Daoy (cell line): ENCODE measurements at regions not wholly inside any gene's neighbourhood (a gene's known extent, or its start where the extent isn't known, plus 50 kb on each side); places are given as distances from the start of the nearest gene placed in this dataset.

ENCODE experiments used
- DNase-seq: peaks from one replicate; pipeline ENCODE4 v3.0.0-alpha.2; 2015; ENCODE audit warnings: low read depth

DNA sequence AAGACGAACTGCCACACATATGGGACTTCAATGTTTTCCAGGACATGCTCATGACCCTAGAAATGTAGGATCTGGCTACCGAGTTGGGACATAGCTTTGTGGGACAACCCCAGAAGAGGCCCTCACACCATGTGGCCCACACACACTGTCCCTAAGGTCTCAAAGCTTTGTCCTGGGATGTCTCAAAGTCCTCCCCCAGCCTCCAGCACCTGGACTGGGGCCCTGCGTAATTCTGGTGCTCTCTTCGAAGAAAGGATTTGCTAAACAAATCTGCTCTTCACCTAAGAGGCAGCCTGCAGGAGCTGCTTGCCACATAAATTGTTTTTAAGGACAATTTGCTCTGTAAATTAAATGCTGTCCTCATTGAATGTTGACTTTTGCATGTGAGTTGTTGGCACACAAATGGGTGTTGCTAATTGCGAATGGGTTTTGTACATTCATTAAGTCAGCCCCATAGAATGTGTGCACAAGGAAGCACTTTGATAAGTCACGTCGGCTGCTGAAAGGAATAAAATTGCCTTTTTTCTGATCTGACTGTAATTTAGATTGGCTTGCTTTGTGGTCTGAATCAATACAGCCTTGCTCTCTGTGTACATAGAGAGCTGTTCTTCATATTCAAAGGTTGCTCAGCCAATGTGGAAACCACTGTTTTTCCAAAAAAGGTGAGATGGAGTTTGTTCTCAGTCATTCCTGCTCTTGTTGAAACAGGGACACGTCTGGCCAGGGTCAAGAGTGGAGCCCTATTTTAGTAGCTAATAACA lies 161.6 kb upstream of the PWP1 start:
- no peak for DNase-seq

DNA sequence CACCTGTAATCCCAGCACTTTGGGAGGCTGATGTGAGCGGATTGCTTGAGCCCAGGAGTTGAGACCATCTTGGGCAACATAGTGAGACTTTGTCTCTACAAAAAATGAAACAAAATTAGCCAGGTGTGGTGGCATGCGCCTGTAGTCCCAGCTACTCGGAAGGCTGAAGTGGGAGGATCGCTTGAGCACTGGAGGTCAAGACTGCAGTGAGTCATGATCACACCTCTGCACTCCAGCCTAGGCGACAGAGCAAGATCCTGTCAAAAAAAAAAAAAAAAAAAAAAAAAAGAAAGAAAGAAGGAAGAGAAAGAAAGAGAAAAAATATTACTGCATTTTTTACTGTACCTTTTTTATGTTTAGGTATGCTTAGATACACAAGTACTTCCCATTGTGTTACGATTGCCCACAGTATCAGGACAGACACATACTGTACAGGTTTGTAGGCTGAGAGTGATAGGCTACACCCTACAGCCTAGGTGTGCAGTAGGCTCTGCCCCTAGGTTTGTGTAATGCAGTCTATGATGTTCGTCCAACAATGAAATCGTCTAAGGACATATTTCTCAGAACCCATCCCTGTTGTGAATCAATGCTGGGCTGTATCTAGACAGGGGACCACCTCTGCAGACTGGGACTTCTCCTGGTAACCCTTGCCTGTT lies 160.4 kb upstream of the PWP1 start:
- no peak for DNase-seq

DNA sequence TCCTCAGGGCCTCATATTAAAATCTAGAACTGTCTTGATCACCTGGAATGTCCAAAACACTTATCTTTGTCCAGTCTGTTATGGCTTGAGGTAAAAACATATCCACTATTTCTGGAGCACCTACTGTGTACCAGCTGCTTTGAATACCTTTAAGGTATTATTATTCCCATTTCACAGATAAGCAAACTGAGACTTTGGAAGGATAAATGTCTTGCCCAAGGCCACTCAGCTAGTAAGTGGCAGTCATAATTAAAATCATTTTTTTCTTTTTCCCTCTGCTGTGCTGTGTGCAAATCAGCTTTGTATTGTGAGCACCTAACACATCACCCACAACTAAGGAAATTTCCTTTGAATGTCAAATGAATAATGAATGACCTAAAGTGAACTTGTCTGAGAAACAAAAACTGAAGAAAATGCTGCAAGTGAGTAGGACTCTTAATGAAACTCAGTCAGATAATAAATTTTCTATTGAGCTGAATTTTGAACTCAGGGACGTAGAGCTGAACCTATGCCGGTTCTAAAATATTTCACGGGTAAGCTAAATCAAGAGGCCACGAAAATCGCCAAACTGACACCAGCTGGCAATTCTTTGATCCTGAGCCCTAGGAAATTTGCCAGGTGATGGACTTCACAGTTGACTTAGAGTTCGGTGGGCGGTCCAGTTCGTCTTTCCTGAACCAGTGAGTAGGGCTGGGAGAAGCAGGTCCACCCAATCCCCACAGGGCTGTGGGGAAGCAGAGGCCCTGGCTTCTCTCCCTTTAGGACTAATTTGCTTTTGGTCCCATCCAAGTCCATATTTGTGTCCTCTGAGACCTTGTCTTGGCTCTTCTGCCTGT lies 159.7 kb upstream of the PWP1 start:
- DNase-seq: no peak

DNA sequence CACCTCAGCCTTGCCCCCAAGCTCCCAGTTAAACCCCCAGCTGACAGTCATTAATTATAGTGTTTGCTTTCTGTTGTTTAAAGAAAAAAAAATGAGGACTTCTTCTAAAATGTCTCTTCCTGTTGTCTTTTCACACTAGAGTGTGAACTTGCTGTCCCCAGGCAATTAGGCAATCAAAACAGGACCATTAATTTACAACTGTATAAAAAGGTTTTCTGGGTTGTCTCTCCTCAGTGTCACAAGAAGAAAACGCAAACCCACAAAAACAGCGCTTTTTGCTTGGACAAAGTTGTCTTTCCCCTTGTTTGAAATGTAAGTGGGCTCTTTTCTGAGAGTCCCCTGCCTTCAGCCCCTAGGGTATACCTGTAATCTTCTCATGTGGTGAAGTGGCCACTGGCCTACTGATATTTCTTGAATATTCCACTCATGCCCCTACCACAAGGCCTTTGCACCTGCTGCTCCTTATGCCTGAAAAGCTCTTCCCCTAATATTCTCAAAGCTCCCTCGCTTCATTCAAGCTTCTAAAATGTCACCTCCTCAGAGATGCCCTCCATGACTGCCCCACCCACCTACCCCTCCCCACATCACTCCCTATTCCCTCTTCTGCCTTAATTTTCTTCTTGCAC lies 158.9 kb upstream of the PWP1 start:
- no peak for DNase-seq

DNA sequence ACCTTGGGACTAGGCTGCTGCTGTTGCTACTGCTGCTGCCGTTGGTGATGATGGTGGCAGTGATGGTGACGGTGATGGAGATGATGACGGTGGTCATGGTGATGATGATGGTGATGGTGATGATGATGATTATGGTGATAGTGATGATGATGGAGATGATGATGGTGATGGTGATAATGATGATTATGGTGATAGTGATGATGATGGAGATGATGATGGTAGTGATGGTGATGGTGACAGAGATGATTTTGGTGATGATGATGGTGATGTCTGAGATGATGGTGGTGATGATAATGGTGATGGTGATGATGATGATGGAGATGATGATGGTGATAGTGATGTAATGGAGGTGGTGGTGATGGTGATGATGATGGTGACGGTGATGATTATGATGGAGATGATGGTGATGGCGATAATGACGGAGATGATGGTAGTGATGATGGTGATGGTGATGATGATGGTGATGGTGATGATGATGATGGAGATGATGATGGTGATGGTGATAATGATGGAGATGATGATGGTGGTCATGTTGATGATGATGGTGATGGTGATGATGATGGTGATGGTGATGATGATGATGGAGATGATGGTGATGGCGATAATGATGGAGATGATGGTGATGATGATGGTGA lies 156.8 kb upstream of the PWP1 start:
- no peak for DNase-seq

DNA sequence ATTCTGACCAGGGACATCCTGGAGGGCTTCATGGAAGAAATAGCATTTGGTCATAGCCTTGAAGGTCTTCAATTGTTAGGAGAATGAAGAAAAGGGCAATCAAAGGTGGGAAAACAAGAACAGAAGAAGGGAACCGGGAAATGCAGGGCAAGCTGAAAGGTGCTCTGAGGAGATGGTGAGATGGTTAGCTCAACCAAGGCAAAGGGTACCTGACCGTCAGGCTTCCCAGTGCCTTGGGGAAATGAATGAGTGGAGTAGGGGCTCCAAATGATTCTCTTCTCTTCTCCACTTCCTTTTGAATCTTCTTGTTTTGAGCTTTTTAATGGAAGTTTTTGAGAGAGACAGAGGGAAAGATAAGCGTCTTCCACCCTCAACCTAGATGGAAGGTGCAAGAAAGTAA lies 155.6 kb upstream of the PWP1 start:
- DNase-seq: no peak

DNA sequence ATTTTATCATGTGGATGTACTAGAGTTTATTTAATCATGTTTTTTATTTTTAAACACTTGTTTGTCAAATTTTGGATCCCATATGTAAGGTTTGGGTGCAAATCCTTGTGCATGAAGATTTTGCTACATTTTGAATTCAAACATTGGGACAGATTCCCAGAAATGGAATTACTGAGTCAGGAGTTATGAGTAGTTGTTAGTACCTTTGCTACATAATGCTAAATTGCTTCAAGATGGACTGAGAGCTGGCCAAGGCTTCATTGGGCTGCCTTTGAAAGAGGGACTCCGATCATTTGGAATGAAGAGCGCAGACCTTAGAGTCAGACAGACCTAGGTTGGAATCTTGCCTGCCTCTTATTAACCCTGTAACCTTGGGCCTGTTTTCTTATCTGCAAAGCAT lies 154.9 kb upstream of the PWP1 start:
- no peak for DNase-seq

DNA sequence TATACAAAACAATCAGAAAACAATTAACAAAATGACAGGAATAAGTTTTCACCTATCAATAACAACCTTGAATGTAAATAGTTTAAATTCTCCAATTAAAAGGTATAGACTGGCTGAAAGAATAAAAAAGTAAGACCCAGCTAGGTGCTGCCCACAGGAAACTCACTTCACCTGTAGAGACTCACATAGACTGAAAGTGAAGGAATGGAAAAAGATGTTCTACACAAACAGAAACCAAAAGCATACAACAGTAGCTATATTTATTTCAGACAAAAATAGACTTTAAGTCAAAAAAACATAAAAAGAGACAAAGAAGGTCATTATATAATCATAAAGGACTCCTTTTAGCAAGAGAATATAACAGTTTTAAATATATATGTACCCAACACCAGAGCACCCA lies 152.4 kb upstream of the PWP1 start:
- DNase-seq: no peak

DNA sequence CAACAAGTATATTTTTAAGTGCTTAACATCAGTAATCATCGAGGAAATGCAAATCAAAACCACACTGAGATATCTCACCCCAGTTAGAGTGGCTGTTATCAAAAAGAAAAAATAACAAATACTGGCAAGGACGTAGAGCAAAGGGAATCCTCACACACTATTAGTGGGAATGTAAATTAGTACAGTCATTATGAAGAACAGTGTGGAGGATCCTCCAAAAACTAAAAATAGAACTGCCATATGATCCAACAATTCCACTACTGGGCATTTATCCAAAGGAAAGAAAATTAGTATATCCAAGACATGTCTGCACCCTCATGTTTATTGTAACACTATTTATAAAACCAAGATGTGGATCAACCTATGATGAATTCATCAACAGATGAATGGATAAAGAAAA lies 149.0 kb upstream of the PWP1 start:
- DNase-seq: no peak

DNA sequence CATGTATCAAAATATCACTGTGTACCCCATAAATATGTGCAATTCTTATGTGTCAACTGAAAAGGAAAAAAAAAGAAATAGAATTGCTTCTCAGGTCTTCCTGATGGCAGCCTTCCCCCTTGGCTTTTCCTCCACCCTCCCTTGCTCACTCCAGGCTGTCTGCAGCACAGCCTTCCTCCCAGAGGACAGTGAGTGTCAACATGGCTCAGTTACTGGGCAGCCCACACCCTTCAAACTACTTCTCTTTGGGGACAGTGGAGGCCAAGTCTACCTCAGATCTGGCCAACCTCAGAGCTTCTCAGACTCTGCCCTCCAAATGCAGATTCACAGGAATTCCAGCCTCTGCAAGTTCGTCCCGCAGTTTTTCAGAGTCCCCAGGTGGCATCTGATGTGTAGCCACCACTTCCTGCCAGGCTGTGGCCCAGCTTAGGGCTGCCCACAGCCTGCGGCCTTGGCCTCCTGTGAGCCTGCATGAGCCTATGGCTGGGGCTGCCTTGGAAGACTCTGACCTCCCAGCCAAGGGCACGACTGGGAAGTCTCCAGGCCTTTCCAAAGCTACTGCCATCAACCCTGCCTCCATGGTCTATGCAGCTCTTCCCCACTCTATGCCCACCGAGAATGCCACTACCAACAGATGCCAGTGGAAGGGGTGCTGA lies 148.0 kb upstream of the PWP1 start:
- no peak for DNase-seq

DNA sequence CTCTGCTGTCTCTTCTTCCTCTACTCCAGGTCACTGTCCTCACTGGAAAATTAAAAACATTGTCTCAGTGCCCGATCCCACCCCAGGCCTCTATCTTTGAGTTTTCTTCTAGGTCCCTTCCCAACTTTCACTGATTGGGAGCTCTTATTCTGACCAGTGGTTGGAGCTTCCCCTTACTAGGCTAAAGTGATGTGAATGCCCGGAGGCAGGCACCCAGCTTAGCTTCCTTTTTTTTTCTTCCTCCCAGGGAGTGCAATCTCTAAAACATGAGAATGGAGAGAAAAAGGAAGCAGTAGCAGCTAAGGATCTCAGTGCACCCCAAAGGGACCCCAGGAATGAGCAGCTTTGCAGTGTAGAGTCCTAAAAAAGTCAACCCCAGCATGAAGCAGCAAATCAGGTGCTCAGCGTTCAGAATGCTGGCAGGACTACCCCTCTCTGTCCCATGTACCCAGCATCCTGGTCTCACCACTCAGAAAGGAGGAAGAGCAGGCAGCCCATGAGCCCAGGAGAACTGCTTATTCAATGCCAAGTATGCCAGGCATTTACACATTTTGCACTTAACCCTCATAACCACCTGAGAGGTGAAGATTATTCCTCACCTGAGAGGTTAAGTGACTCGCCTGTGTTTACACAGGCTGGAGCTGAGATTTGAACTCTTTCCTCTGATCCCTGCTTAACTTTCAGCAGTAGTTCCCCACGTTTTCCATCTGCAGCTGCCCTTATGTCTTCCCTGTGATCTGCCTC lies 146.2 kb upstream of the PWP1 start:
- DNase-seq: no peak

DNA sequence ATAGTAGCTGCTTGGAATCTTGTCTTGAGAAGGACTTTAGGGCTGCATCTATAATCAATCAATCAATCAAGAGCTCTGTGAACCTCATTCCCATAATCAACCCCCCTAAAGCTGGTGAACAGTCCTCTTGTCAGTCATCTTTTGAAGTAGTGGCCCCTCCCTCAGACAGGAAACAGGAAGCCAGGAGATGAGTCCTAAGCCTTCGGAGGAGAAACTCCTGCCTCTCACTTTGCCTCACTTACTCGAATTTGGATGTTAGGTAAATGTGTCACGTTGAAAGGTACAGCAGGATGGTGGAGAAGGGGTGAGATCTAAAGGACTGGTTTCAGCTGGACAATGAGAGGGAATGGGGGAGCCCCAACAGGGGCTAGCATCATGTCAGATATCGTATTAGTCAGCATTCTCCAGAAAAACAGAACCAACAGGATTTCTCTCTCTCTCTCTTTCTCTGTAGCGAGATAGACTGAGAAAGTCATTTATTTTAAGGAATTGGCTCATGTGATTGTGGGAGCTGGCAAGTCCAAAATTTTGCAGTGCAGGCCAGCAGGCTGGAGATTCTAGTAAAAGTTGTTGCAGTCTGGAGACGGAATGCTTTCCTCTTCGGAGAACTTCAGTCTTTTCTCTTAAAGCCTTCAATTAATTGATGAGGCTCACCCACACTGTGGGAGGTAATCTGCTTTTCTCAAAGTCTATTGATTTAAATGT lies 144.4 kb upstream of the PWP1 start:
- DNase-seq: no peak

DNA sequence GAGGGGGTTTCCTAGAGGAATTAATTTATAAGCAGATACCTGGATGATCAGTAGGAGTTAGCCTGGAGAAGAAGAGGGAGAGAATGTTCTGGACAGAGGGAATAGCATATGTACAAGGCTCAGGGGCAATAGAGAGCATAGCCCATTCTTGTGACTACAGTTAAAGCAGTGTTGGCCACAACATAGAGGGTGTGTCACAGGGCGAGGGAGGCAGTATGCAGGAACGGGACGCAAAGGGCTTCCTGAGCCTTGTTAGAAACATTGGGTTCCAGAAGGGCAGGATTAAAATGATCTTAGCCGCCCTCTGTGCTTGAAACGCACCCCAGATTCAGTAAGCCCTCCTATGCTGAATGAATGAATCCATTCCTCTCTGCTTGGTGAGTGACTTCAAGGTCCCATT lies 142.2 kb upstream of the PWP1 start:
- DNase-seq: no peak

DNA sequence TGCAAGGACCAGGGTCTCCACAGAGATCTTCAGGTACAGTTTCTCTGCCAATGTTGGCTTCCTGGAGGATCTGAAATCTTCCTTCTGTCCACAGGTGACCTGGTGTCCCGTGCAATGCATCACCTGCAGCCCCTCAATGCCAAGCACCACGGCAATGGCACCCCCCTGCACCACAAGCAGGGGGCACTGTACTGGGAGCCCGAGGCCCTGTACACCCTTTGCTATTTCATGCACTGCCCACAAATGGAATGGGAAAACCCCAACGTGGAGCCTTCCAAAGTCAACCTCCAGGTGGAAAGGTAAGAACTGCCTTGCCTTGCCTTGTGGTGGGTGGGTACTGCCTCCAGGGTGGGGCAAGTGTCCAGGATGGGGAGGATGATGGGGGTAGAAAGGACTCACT lies 141.8 kb upstream of the PWP1 start:
- DNase-seq: no peak

DNA sequence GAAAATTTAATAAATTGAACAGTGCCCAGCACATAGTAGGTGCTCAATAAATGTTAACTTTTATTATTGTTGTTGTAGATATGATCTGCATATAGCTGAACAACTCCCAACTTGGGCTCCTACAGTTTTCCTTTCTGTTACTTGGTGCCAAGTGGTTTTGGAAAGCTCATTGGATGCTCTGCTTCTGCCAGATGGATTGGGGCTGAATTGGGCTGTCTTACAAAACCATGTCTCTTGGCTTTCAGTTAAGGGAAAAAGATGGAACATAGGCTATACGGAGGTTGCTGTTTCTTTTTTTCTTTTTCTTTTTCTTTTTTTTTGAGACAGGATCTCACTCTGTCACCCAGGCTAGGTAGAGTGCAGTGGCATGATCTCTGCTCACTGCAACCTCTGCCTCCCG lies 140.7 kb upstream of the PWP1 start:
- DNase-seq: no peak

DNA sequence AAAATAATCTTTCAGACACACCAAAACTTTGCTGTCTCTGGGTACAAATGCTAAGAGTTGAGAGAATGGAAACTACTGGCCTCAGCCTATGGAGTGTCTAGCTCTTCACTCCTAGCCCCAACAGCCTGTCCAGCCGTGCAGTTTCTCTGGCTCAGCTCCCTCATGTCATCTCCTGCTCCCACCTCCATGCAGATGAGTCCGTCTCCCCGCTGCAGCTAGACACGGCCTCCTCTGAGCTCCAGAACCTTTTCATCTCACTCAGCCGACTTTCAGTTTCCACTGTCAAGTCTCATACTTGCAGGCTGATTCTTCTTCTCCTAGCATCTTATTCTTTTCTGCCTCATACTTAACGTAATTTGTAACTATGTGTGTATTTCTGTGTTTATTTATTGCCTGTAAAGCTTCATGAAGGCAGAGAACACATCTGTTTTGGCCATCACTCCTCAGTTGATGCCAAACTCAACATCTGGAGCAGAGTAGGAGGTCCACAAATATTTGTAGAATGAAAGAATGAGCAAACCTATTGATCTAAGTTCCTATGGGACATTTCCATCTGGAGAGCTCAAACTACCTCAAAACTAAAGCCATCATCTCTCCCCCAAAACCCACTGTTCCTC lies 139.8 kb upstream of the PWP1 start:
- no peak for DNase-seq

DNA sequence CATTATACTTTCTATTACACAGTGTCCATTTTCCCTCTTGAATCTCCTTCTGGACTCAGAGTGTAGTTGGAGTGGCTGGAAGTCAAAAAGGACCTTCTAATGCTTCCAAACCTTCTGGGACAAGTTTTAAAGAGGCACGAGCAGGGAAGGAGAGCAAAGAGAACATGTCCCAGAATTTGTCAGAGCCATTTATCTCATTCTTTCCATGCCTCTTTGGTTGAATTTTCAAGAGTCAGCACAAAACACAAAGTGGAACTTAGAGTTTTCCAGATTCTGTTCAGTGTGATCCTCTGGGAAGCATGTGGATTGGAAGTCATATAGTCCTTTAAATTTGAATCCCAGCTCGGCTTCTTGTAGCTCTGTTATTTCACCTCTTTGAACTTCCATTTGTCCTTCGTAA lies 138.2 kb upstream of the PWP1 start:
- no peak for DNase-seq

DNA sequence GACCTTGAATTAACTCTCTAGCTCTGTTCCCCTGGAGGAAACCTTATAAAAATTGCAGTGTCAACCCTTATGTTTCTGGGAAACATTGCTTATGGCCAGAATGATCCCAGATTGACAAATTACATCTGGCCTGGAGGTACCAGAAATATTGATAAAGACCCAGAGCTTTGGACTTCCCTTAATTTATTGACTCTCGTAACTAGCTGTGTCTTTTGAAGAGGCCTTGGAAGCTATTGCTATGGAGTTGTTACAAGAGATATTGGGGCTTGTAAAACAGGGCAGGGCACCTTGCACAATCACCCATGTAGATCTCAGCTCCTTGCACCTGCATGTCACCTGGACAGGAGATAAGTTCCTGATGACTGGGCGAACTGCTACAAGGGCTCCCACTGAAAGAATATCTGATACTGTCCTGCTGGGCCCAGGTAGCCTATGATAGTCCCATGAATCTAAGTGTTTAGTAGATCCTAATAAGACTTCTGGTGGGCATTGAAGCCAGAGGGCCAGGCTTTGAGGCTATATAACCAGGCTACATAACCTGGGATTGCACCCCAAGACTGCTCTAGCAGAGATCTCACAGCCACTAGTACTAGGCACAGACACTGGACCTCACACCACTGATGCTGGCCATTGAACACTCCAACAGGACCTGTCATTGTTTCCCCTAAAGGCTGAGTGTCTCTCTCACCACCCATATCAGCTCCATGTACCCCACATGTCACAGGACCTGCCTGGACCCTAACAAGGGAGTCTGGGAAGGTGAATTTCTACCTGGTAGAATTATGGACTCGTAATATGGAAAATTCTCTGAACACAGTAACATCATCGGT lies 135.7 kb upstream of the PWP1 start:
- DNase-seq: no peak

DNA sequence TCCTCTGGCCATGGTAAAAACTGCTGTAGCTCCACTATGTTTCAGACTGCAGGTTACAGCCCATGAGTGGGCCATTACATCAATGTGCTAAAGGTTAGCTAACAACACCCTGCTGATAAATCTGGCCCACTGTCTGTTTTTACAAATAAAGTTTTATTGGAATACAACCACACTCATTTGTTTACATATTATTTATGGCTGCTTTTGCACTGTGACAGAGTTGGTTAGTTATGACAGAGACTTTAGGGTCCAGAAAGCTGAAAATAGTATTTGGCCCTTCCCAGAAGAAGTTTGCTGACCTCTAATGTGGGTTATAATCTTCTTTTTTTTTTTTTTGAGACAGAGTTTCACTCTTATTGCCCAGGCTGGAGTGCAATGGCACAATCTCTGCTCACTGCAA lies 134.2 kb upstream of the PWP1 start:
- no peak for DNase-seq
